ENCODE measurements at regions not wholly inside any gene's neighbourhood (a gene's known extent, or its start where the extent isn't known, plus 50 kb on each side); places are given as distances from the start of the nearest gene placed in this dataset.
A peak's percentile ranks its signal among the peaks of the same experiment; 100 is the strongest.
"Not testable (repeated sequence)": the region's sequence is repeated elsewhere in the genome, so short reads cannot be mapped to it uniquely, and the experiment has no call there.

DNA sequence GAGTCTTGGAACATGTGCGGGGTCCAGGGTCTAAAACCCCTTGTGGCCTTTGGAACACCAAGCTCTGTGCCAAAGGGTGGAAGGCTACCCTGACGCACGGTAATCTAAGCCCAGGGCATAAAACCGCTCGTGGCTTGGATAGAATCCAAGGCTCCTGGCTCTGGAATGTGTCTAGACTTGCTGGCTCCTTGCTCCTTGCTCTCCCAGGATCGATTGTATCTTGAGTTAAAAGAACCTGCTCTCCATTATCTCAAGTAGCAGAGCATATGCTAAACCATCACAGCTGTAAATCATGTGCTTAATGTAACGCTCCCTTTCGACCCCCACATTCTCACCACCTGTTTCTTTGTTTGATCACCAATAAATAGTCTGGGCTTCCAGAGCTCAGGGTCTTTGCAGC is 50.3 kb downstream of the TLCD4 start:
- POLR2A ChIA-PET (ENCODE audit: partially characterized antibody); H3K4me3 Mint-ChIP-seq; H3K36me3 ChIP-seq (ENCODE audit: insufficient read depth, low read length); H3K9me3 ChIP-seq (ENCODE audit: control insufficient read depth in 1 of 2, low read length in 2 of 2); H3K4me3 ChIP-seq (ENCODE audit: low read length in 2 of 2); H3K27me3 ChIP-seq (ENCODE audit: insufficient read depth, low read length); H3K27ac Mint-ChIP-seq; H3K4me1 ChIP-seq (ENCODE audit: insufficient read depth, low read length); H3K36me3 Mint-ChIP-seq; H3K27ac ChIP-seq (ENCODE audit: low read depth, low read length); DNase-seq; H3K4me1 Mint-ChIP-seq; CTCF ChIA-PET (ENCODE audit: partially characterized antibody); H3K27me3 Mint-ChIP-seq; intact Hi-C loops (cut with micrococcal nuclease): not testable (repeated sequence)
- peaks cover 0 to 12% (median 9%) of the 10 kb centered on the region in 8 donors for H3K9me3 Mint-ChIP-seq

DNA sequence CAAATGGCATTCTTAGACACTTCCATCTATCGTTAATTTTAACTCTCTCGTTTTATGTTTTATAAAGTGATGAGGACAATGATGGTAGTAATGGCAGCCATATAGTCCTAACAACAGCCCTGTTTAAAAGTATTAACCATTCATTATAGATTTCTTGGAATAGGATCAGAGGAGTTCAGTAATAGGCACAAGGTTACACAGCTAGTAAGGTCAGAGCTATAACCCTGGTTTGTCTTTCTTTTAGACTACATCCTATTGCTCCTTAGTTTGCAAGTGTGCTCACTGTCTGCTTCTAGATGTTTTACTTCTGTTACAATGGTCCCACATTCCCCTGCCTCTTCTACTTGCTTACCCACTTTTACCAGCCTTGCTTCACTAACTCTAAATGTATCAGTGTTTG is 50.9 kb downstream of the TLCD4 start:
- Histone ChIP-seq H3K27ac (ENCODE audit: low read depth, low read length) (no peak overlapping the region), H3K9me3 (ENCODE audit: control insufficient read depth in 1 of 2, low read length in 2 of 2) (no peaks in the 10 kb centered on the region), H3K4me3 (ENCODE audit: low read length in 2 of 2) (no peak overlapping the region), H3K27me3 (ENCODE audit: insufficient read depth, low read length) (no peaks in the 10 kb centered on the region), H3K36me3 (ENCODE audit: insufficient read depth, low read length) (no peaks in the 10 kb centered on the region), H3K4me1 (ENCODE audit: insufficient read depth, low read length) (no peaks in the 10 kb centered on the region)
- Mint-ChIP-seq H3K36me3 (peaks cover 0 to 7% of the 10 kb centered on the region in 2 donors), H3K27me3 (peaks cover 3 to 4% of the 10 kb centered on the region in 2 donors), H3K9me3 (peaks cover 0 to 11% (median 9%) of the 10 kb centered on the region in 8 donors), H3K27ac (no peak overlapping the region), H3K4me3 (no peak overlapping the region), H3K4me1 (no peaks in the 10 kb centered on the region)
- no peak for DNase-seq
- intact Hi-C loops (cut with micrococcal nuclease) = no loop called here
- POLR2A ChIA-PET (ENCODE audit: partially characterized antibody) = no interaction called here
- CTCF ChIA-PET (ENCODE audit: partially characterized antibody) = no interaction called here

DNA sequence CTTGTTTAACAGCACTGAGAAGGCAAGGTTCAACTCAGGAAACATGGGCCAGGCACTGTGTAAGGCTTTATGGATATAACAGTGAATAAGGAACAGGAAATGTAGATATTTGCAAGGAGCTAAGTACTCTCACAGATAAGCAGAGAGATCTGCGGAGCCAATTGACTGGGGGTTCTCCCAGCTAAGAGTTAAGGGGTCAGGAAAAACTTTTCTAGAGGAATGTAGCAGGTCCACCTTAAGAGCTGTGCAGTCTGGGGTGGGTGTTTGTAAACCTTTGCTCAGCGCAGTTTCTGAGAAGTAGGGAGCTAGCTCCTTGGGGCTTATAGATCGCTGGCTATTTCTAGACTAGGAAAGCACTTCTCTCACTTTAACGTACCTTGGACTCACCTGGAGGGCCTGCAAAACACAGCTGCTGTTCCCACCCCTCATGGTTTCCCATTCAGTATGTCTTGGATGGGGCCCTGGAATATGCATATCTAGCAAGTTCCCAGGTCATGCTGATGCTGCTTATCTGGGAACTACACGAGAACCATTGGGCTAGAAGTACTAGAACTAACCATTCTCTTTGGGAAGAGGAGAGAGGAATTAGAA is 51.7 kb downstream of the TLCD4 start:
- CTCF ChIA-PET (ENCODE audit: partially characterized antibody) = no interaction called here
- Histone ChIP-seq H3K9me3 (ENCODE audit: control insufficient read depth in 1 of 2, low read length in 2 of 2) (no peaks in the 10 kb centered on the region), H3K4me1 (ENCODE audit: insufficient read depth, low read length) (no peaks in the 10 kb centered on the region), H3K36me3 (ENCODE audit: insufficient read depth, low read length) (no peaks in the 10 kb centered on the region), H3K27me3 (ENCODE audit: insufficient read depth, low read length) (no peaks in the 10 kb centered on the region), H3K27ac (ENCODE audit: low read depth, low read length) (no peak overlapping the region), H3K4me3 (ENCODE audit: low read length in 2 of 2) (no peak overlapping the region)
- Mint-ChIP-seq H3K27me3 (peaks cover 3 to 4% of the 10 kb centered on the region in 2 donors), H3K27ac (no peak overlapping the region), H3K4me3 (no peak overlapping the region), H3K4me1 (no peaks in the 10 kb centered on the region), H3K9me3 (peaks cover 0 to 11% (median 8%) of the 10 kb centered on the region in 8 donors), H3K36me3 (peaks cover 0 to 7% of the 10 kb centered on the region in 2 donors)
- DNase-seq = no peak
- POLR2A ChIA-PET (ENCODE audit: partially characterized antibody) = no interaction called here
- intact Hi-C loops (cut with micrococcal nuclease) = no loop called here

GRCh38 chr1:95169548-95169947 is 52.4 kb downstream of the TLCD4 start:
- H3K4me3 Mint-ChIP-seq = no peak overlapping the region
- DNase-seq = no peak
- POLR2A ChIA-PET (ENCODE audit: partially characterized antibody) = no interaction called here

DNA sequence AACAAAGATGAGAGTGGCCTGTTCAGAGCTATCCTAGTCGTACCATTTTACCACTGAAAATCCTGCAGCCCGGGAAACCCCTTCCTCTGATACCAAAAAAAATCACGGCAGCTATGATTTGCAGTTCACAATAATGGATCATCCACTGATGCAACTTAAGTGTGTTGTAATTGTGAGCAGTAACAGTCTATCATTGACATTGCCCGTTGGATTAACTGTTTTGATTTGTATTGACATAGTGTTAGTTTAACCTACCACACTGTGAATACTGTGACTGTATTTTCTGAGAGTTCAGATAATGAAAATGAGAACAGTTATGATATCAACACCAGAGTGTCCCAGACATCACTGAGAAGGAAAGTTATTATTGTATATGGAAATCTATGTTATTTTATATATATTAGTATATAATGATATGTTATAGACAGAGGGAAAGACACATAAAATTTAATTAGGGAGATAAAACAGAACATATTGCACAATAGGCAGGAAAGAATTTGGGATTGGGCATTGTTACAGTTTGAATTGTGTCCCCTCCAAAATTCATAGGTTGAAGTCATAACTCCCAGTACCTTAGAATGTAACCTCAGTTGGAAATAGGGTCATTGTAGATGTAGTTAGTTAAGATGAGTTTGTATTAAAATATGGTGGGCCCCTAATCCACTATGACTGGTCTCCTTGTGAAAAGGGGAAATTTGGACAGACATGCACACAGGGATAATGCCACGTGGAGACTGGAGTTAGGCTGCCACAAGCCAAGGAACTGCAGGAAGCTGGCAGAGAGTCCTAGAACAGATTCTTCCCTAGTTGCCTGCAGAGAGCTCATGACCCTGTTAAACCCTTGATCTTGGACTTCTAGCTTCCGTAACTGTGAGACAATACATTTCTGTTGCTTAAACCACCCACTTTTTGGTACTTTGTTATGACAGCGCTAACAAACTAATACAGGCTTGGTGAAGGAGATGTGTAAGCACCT is 54.4 kb downstream of the TLCD4 start:
- ChIA-PET CTCF (ENCODE audit: partially characterized antibody) (interaction anchor here (1.3 kb wide), 1 partner anchor 62 kb away, joined by 4 read pairs; the partner anchor contains the start of gene RWDD3), POLR2A (ENCODE audit: partially characterized antibody) (no interaction called here)
- Histone ChIP-seq H3K27me3 (ENCODE audit: insufficient read depth, low read length) (no peaks in the 10 kb centered on the region), H3K27ac (ENCODE audit: low read depth, low read length) (no peak overlapping the region), H3K36me3 (ENCODE audit: insufficient read depth, low read length) (no peaks in the 10 kb centered on the region), H3K9me3 (ENCODE audit: control insufficient read depth in 1 of 2, low read length in 2 of 2) (no peaks in the 10 kb centered on the region), H3K4me1 (ENCODE audit: insufficient read depth, low read length) (no peaks in the 10 kb centered on the region), H3K4me3 (ENCODE audit: low read length in 2 of 2) (no peak overlapping the region)
- Mint-ChIP-seq H3K36me3 (no peaks in the 10 kb centered on the region), H3K4me3 (no peak overlapping the region), H3K27me3 (peaks cover 0 to 4% of the 10 kb centered on the region in 2 donors), H3K9me3 (peaks cover 0 to 6% (median 0%) of the 10 kb centered on the region in 8 donors), H3K4me1 (no peaks in the 10 kb centered on the region), H3K27ac (no peak overlapping the region)
- no peak for DNase-seq
- intact Hi-C loops (cut with micrococcal nuclease) = no loop called here

More at GRCh38 chr1:95169548-95169947, 52.4 kb downstream of the TLCD4 start:
- H3K27me3 Mint-ChIP-seq = peaks cover 3 to 4% of the 10 kb centered on the region in 2 donors
- H3K9me3 Mint-ChIP-seq = peaks cover 0 to 7% (median 4%) of the 10 kb centered on the region in 8 donors
- H3K27ac ChIP-seq (ENCODE audit: low read depth, low read length) = no peak overlapping the region
- H3K9me3 ChIP-seq (ENCODE audit: control insufficient read depth in 1 of 2, low read length in 2 of 2) = no peaks in the 10 kb centered on the region
- no peak overlapping the region for H3K4me3 ChIP-seq (ENCODE audit: low read length in 2 of 2)
- H3K4me1 Mint-ChIP-seq = no peaks in the 10 kb centered on the region
- CTCF ChIA-PET (ENCODE audit: partially characterized antibody) = no interaction called here
- no peaks in the 10 kb centered on the region for H3K36me3 ChIP-seq (ENCODE audit: insufficient read depth, low read length)
- H3K36me3 Mint-ChIP-seq = peaks cover 0 to 5% of the 10 kb centered on the region in 2 donors
- no peaks in the 10 kb centered on the region for H3K27me3 ChIP-seq (ENCODE audit: insufficient read depth, low read length)
- intact Hi-C loops (cut with micrococcal nuclease) = no loop called here
- H3K27ac Mint-ChIP-seq = no peak overlapping the region
- H3K4me1 ChIP-seq (ENCODE audit: insufficient read depth, low read length) = no peaks in the 10 kb centered on the region

DNA sequence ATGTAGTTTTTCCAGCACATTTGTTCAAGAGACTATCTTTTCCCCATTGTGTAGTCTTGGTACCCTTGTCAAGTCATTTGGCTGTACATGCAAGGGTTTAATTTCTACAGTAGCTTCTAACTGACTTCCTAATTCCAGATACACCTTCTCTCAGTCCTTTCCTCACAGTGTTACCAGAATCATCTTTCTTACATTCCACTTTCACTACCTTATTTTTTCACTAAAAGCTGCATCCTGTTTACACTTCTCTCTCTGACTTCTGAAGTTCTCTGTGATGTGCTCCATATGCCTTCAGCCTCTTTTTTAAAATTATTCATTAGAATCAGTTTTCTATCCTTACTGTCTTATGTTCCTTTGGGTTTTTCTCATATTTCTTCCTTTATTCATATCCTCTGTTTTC is 57.1 kb upstream of the RWDD3 start:
- Mint-ChIP-seq H3K27ac (peak overlapping the region in 1 of 7 donors; percentile 50), H3K4me1 (peaks cover 0 to 2% (median 0%) of the 10 kb centered on the region in 4 donors), H3K36me3 (no peaks in the 10 kb centered on the region), H3K4me3 (no peak overlapping the region), H3K27me3 (peaks cover 0 to 4% of the 10 kb centered on the region in 2 donors), H3K9me3 (peaks cover 0 to 6% (median 0%) of the 10 kb centered on the region in 8 donors)
- intact Hi-C loops (cut with micrococcal nuclease) = no loop called here
- H3K27me3 ChIP-seq (ENCODE audit: insufficient read depth, low read length) = no peaks in the 10 kb centered on the region
- H3K27ac ChIP-seq (ENCODE audit: low read depth, low read length) = no peak overlapping the region
- no peaks in the 10 kb centered on the region for H3K4me1 ChIP-seq (ENCODE audit: insufficient read depth, low read length)
- DNase-seq = no peak
- ChIA-PET POLR2A (ENCODE audit: partially characterized antibody) (interaction anchor here (0.7 kb wide), 1 partner anchor 64 kb away, joined by 3 read pairs; no protein-coding TSS in a partner anchor), CTCF (ENCODE audit: partially characterized antibody) (no interaction called here)
- H3K9me3 ChIP-seq (ENCODE audit: control insufficient read depth in 1 of 2, low read length in 2 of 2) = no peaks in the 10 kb centered on the region
- no peak overlapping the region for H3K4me3 ChIP-seq (ENCODE audit: low read length in 2 of 2)
- H3K36me3 ChIP-seq (ENCODE audit: insufficient read depth, low read length) = no peaks in the 10 kb centered on the region

DNA sequence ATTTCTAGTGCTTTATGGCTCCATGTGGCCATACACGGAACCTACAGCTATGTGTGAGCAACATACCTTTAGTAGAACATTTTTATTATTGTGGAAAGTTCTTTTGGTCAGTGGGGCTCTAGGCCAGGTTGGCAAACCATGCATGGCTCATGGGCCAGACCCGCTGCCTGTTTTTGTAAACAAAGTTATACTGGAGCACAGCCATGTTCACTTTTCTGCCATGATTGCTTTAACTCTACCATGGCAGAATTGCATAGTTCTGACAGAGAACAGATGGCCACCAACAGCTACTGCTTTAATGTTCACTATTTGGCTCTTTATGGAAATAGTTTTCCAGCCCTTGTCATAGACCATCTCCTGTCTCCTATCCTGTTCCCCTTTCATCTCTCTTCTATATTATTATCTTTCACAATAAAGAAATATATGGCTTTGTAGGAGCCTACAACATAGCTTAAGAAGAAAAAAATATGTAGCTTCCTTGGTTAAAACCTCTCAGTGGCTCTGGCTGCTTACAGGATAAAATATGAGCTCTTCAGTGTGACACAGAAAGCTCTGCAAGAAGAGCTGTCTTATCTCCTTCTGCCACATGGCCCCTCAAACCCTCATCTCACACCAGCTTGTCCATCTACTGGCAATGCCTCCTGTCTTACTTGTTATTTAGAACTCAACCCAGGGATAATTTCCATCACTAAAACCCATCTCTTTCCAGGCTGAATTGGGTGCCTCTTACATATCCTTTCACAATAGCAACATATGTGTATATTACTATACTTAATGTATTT is 54.6 kb upstream of the RWDD3 start:
- H3K9me3 Mint-ChIP-seq = peaks cover 0 to 6% (median 0%) of the 10 kb centered on the region in 8 donors
- intact Hi-C loops (cut with micrococcal nuclease) = no loop called here
- H3K4me1 ChIP-seq (ENCODE audit: insufficient read depth, low read length) = no peaks in the 10 kb centered on the region
- no peaks in the 10 kb centered on the region for H3K36me3 ChIP-seq (ENCODE audit: insufficient read depth, low read length)
- H3K4me1 Mint-ChIP-seq = peaks cover 0 to 2% (median 0%) of the 10 kb centered on the region in 4 donors
- H3K27ac Mint-ChIP-seq = no peak overlapping the region
- DNase-seq = no peak
- ChIA-PET POLR2A (ENCODE audit: partially characterized antibody) (no interaction called here), CTCF (ENCODE audit: partially characterized antibody) (interaction anchor here (1.3 kb wide), 1 partner anchor 13 kb away, joined by 4 read pairs; no protein-coding TSS in a partner anchor)
- H3K27ac ChIP-seq (ENCODE audit: low read depth, low read length) = no peak overlapping the region
- H3K27me3 Mint-ChIP-seq = peaks cover 5 to 6% of the 10 kb centered on the region in 2 donors
- no peaks in the 10 kb centered on the region for H3K27me3 ChIP-seq (ENCODE audit: insufficient read depth, low read length)
- no peaks in the 10 kb centered on the region for H3K9me3 ChIP-seq (ENCODE audit: control insufficient read depth in 1 of 2, low read length in 2 of 2)
- H3K36me3 Mint-ChIP-seq = no peaks in the 10 kb centered on the region
- H3K4me3 ChIP-seq (ENCODE audit: low read length in 2 of 2) = no peak overlapping the region
- H3K4me3 Mint-ChIP-seq = no peak overlapping the region

All from CD4-positive, alpha-beta memory T cell (primary cell).